GM12891 (cell line): ENCODE measurements at regions not wholly inside any gene's neighbourhood (a gene's known extent, or its start where the extent isn't known, plus 50 kb on each side); places are given as distances from the start of the nearest gene placed in this dataset.

Experiments used
- PAX5 ChIP-seq: IDR thresholded peaks from 2 replicates; pipeline ENCODE4 v1.6.1; 2011; ENCODE audit warnings: low read length, moderate library complexity, mild to moderate bottlenecking; ENCODE audit not compliant: insufficient read depth, severe bottlenecking
- POLR2A ChIP-seq: IDR thresholded peaks from 2 replicates; pipeline ENCODE4 v1.6.1; 2011; ENCODE audit warnings: low read depth, low read length, control low read depth
- POLR2AphosphoS5 ChIP-seq: IDR thresholded peaks from 2 replicates; pipeline ENCODE4 v1.6.1; 2011; ENCODE audit warnings: low read depth, low read length, control low read depth
- POU2F2 ChIP-seq: IDR thresholded peaks from 2 replicates; pipeline ENCODE4 v1.6.1; 2011; ENCODE audit warnings: low read depth, mild to moderate bottlenecking, control low read depth, low read length, moderate library complexity
- SPI1 ChIP-seq: IDR thresholded peaks from 2 replicates; pipeline ENCODE4 v1.6.1; 2011; ENCODE audit warnings: low read depth, low read length, control low read depth
- TAF1 ChIP-seq: IDR thresholded peaks from 2 replicates; pipeline ENCODE4 v1.6.1; 2011; ENCODE audit warnings: low read depth, low read length, control low read depth

DNA sequence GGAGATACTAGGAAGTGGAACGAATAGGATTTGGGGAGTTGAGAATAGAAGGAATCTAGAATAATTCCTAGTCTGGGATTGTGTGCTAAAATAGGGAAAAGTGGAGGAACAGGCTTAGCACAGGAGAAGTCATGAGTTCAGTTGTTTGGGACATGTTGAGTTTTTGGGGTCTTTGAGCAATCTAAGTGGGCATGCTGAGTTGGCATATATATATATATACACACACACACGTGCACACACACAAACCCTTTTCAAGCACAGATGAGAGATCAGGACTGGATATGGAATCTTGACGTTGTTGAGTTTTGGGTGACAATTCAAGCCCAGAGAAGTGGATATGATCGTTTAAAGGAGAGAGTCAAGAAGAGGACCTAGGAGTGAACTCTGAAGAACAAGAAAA lies 168.2 kb upstream of the CHST9 start:
- TF ChIP-seq POLR2AphosphoS5 (no peak), POLR2A (no peak), PAX5 (no peak), TAF1 (no peak), POU2F2 (no peak), SPI1 (no peak)
